ENCODE measurements at regions not wholly inside any gene's neighbourhood (a gene's known extent, or its start where the extent isn't known, plus 50 kb on each side); places are given as distances from the start of the nearest gene placed in this dataset.

- Histone ChIP-seq H3K9ac (no peak overlapping the region), H3K9me3 (ENCODE audit: low read depth) (no peaks in the 10 kb centered on the region), H3K4me1 (peaks cover 5% of the 10 kb centered on the region), H3K36me3 (no peaks in the 10 kb centered on the region), H3F3A (ENCODE audit: low read depth) (no peaks in the 10 kb centered on the region), H3K27me3 (peaks cover 100% of the 10 kb centered on the region), H2AFZ (replicated peaks) (no peak overlapping the region), H3K4me3 (no peak overlapping the region), H4K20me1 (ENCODE audit: low read depth) (no peaks in the 10 kb centered on the region), H3K4me2 (no peak overlapping the region), H3K27ac (no peak overlapping the region), H3K79me2 (ENCODE audit: low read depth) (no peaks in the 10 kb centered on the region)
- H3K36me3 Mint-ChIP-seq = no peaks in the 10 kb centered on the region
- TF ChIP-seq EZH2phosphoT487 (IDR thresholded peaks at IDR 0.05) (no peak), CTCF (IDR thresholded peaks at IDR 0.05) (no peak), EZH2 (IDR thresholded peaks at IDR 0.05) (no peak)
- H3K4me1 Mint-ChIP-seq = peaks cover 4% of the 10 kb centered on the region
- peak overlapping the region; percentile 59 for H3K27ac Mint-ChIP-seq
- no peak for DNase-seq (ENCODE audit: low spot score)
- H3K27me3 Mint-ChIP-seq (ENCODE audit: insufficient read depth, low read depth) = peaks cover 5% of the 10 kb centered on the region
- H3K9me3 Mint-ChIP-seq = peaks cover 4% of the 10 kb centered on the region
- no peak overlapping the region for H3K4me3 Mint-ChIP-seq
These were observed 87.2 kb downstream of the ZNF280B start for GRCh38 chr22:22421392-22421791.

- H3K27me3 ChIP-seq = peaks cover 100% of the 10 kb centered on the region
- peaks cover 5% of the 10 kb centered on the region for H3K4me1 ChIP-seq
- no peak overlapping the region for H3K27ac Mint-ChIP-seq
- no peak overlapping the region for H3K4me3 Mint-ChIP-seq
- H3K4me1 Mint-ChIP-seq = peaks cover 6% of the 10 kb centered on the region
- H3K27me3 Mint-ChIP-seq (ENCODE audit: insufficient read depth, low read depth) = peaks cover 2% of the 10 kb centered on the region
- H3K9me3 Mint-ChIP-seq = peaks cover 3% of the 10 kb centered on the region
- H3F3A ChIP-seq (ENCODE audit: low read depth) = no peaks in the 10 kb centered on the region
- no peak overlapping the region for H3K27ac ChIP-seq
- no peak overlapping the region for H2AFZ ChIP-seq (replicated peaks)
- peak; percentile 94 for TF ChIP-seq CTCF (IDR thresholded peaks at IDR 0.05)
- no peak for TF ChIP-seq EZH2 (IDR thresholded peaks at IDR 0.05)
- no peaks in the 10 kb centered on the region for H3K79me2 ChIP-seq (ENCODE audit: low read depth)
- H3K36me3 ChIP-seq = no peaks in the 10 kb centered on the region
- H3K36me3 Mint-ChIP-seq = no peaks in the 10 kb centered on the region
- DNase-seq (ENCODE audit: low spot score) = peak; percentile 92
- H3K9me3 ChIP-seq (ENCODE audit: low read depth) = no peaks in the 10 kb centered on the region
- no peak overlapping the region for H3K9ac ChIP-seq
- H4K20me1 ChIP-seq (ENCODE audit: low read depth) = no peaks in the 10 kb centered on the region
- H3K4me3 ChIP-seq = no peak overlapping the region
- no peak overlapping the region for H3K4me2 ChIP-seq
These were observed 85.9 kb downstream of the ZNF280B start for GRCh38 chr22:22422629-22423112.

DNA sequence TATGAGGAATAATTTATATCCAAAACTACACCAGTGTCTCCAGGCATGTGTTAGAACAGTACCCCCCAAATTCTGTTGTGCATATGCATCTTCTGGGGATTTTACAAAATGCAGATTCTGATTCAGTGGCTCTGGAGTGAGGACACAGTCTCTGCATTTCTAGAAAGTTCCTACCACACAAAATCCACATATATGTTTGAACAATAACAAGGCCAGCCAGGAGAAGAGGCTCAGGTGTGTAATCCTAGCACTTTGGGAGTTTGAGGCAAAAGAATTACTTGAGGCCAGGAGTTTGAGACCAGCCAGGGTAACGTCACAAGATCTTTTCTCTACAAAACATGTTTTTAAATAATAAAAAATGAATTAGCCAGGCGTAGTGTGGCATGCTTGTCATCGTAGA lies 84.9 kb downstream of the ZNF280B start:
- H3K9me3 ChIP-seq (ENCODE audit: low read depth) = no peaks in the 10 kb centered on the region
- H3K4me1 ChIP-seq = peaks cover 5% of the 10 kb centered on the region
- DNase-seq (ENCODE audit: low spot score) = no peak
- Mint-ChIP-seq H3K27me3 (ENCODE audit: insufficient read depth, low read depth) (peaks cover 2% of the 10 kb centered on the region), H3K27ac (no peak overlapping the region), H3K4me1 (peaks cover 6% of the 10 kb centered on the region), H3K36me3 (no peaks in the 10 kb centered on the region), H3K4me3 (no peak overlapping the region), H3K9me3 (peaks cover 3% of the 10 kb centered on the region)
- H4K20me1 ChIP-seq (ENCODE audit: low read depth) = no peaks in the 10 kb centered on the region
- no peak overlapping the region for H3K4me2 ChIP-seq
- no peaks in the 10 kb centered on the region for H3K79me2 ChIP-seq (ENCODE audit: low read depth)
- TF ChIP-seq EZH2phosphoT487 (IDR thresholded peaks at IDR 0.05) (no peak), EZH2 (IDR thresholded peaks at IDR 0.05) (no peak), CTCF (IDR thresholded peaks at IDR 0.05) (no peak)
- H3K27ac ChIP-seq = no peak overlapping the region
- no peaks in the 10 kb centered on the region for H3F3A ChIP-seq (ENCODE audit: low read depth)
- no peak overlapping the region for H2AFZ ChIP-seq (replicated peaks)
- peaks cover 100% of the 10 kb centered on the region for H3K27me3 ChIP-seq
- H3K36me3 ChIP-seq = no peaks in the 10 kb centered on the region
- H3K9ac ChIP-seq = no peak overlapping the region
- no peak overlapping the region for H3K4me3 ChIP-seq

Data from neural progenitor cell (in vitro differentiated cells).